Endothelial cell of umbilical vein (primary cell): ENCODE measurements at regions not wholly inside any gene's neighbourhood (a gene's known extent, or its start where the extent isn't known, plus 50 kb on each side); places are given as distances from the start of the nearest gene placed in this dataset.

Source experiments
- BruUV-seq: library from RNA; stranded (reverse); fragments of 400-500 nt; replicated peaks from 2 replicates; lab custom pipeline; 2021; lab: Mats Ljungman, UMichigan
- CTCF ChIA-PET: fragments of 300-600, 350-600 bp; sonication (Branson Sonifier 250); formaldehyde crosslinking; loops from one replicate; lab custom pipeline; 2021; ENCODE audit warnings: antibody characterized with exemption, inconsistent platforms; lab: Charles Lee
- POLR2A ChIA-PET: fragments of 300-600, 350-600 bp; sonication (Branson Sonifier 250); formaldehyde crosslinking; loops from one replicate; lab custom pipeline; 2021; ENCODE audit warnings: antibody characterized with exemption, inconsistent platforms; lab: Charles Lee
- DNase-seq: peaks from one replicate; pipeline ENCODE4 v3.0.0-alpha.2; 2011; ENCODE audit warnings: low read depth, low spot score
- FAIRE-seq: peaks from 2 replicates; lab custom pipeline; 2011; peaks lifted over from hg19 to GRCh38; lab: Jason Lieb, UNC
- H2AFZ ChIP-seq: 2 replicates; pipeline ENCODE4 v1.6.0; 2012; ENCODE audit warnings: low read depth, low read length, control low read depth, inconsistent platforms
- H3K27ac ChIP-seq: 2 replicates; pipeline ENCODE4 v1.5.1; 2011; ENCODE audit warnings: low read depth, mild to moderate bottlenecking, control low read depth, low read length, moderate library complexity; ENCODE audit not compliant: insufficient read depth
- H3K27me3 ChIP-seq, 2 experiments: 2 replicates each; pipeline versions ENCODE4 v1.6.0 to v1.6.1; 2011; ENCODE audit warnings: low read length in 2 of 2, mixed read lengths in 1 of 2; ENCODE audit not compliant: control insufficient read depth in 2 of 2, insufficient read depth in 2 of 2
- H3K36me3 ChIP-seq, 2 experiments: 2 replicates in 1 of 2; 3 replicates in 1 of 2; pipeline ENCODE4 v1.5.1; 2011; ENCODE audit warnings: low read length in 2 of 2, mild to moderate bottlenecking in 1 of 2, moderate library complexity in 1 of 2; ENCODE audit not compliant: control insufficient read depth in 2 of 2, insufficient read depth in 2 of 2; ENCODE audit errors: extremely low read depth in 1 of 2
- H3K4me1 ChIP-seq: 3 replicates; pipeline ENCODE4 v1.5.1; 2011; ENCODE audit warnings: mild to moderate bottlenecking, low read length; ENCODE audit not compliant: control insufficient read depth, insufficient read depth; ENCODE audit errors: extremely low read depth
- H3K4me2 ChIP-seq: 2 replicates; pipeline ENCODE4 v1.6.1; 2011; ENCODE audit warnings: low read length, control low read depth, mixed read lengths; ENCODE audit not compliant: insufficient read depth
- H3K4me3 ChIP-seq, 3 experiments: fragments of 200-600 bp in 1 of 3; sonication (generic), shearing (Covaris generic) in 1 of 3; replicated peaks in 1 of 3; 2 replicates each; pipeline ENCODE4 v1.5.1; 2011 to 2016; ENCODE audit warnings: control low read depth in 3 of 3, low read length in 3 of 3, mild to moderate bottlenecking in 2 of 3, inconsistent platforms in 1 of 3, low read depth in 1 of 3, moderate library complexity in 1 of 3; ENCODE audit not compliant: insufficient read depth in 1 of 3
- H3K79me2 ChIP-seq: 2 replicates; pipeline ENCODE4 v1.6.0; 2012; ENCODE audit warnings: low read length, inconsistent platforms; ENCODE audit not compliant: control insufficient read depth, insufficient read depth
- H3K9ac ChIP-seq: replicated peaks from 2 replicates; pipeline ENCODE3; 2011; ENCODE audit warnings: low read length, control low read depth; ENCODE audit not compliant: insufficient read depth; ENCODE audit errors: extremely low read depth
- H3K9me1 ChIP-seq: replicated peaks from 3 replicates; pipeline ENCODE4 v1.6.0; 2011; ENCODE audit warnings: mild to moderate bottlenecking, low read length; ENCODE audit not compliant: control insufficient read depth, insufficient read depth; ENCODE audit errors: extremely low read depth
- H3K9me3 ChIP-seq: replicated peaks from 2 replicates; pipeline ENCODE4 v1.5.1; 2012; ENCODE audit warnings: low read length, inconsistent platforms; ENCODE audit not compliant: control insufficient read depth, insufficient read depth
- H4K20me1 ChIP-seq: replicated peaks from 2 replicates; pipeline ENCODE3; 2011; ENCODE audit warnings: mild to moderate bottlenecking, low read length; ENCODE audit not compliant: control insufficient read depth, insufficient read depth; ENCODE audit errors: extremely low read depth
- EZH2 ChIP-seq: IDR thresholded peaks from 2 replicates; pipeline ENCODE4 v1.6.1; 2012; ENCODE audit warnings: borderline replicate concordance, low read depth, mild to moderate bottlenecking, moderate library complexity, low read length, inconsistent platforms; ENCODE audit not compliant: severe bottlenecking
- FOS ChIP-seq: IDR thresholded peaks from 2 replicates; pipeline ENCODE4 v1.6.1; 2011; ENCODE audit warnings: mild to moderate bottlenecking, low read length, moderate library complexity, borderline replicate concordance; ENCODE audit not compliant: insufficient read depth
- GATA2 ChIP-seq: IDR thresholded peaks from 2 replicates; pipeline ENCODE4 v1.7.0; 2011; ENCODE audit warnings: low read depth, mild to moderate bottlenecking, moderate library complexity, mixed read lengths, low read length; ENCODE audit not compliant: insufficient read length, insufficient read depth
- JUN ChIP-seq: IDR thresholded peaks from 2 replicates; pipeline ENCODE4 v1.6.1; 2011; ENCODE audit warnings: borderline replicate concordance, low read depth; ENCODE audit not compliant: insufficient read length, insufficient read depth
- MYC ChIP-seq: IDR thresholded peaks from one replicate; pipeline ENCODE4 v1.6.1; 2011; ENCODE audit warnings: mild to moderate bottlenecking, low read depth, low read length
- POLR2A ChIP-seq: IDR thresholded peaks from 2 replicates; pipeline ENCODE4 v1.6.1; 2012; ENCODE audit warnings: low read depth, mild to moderate bottlenecking, control low read depth, low read length
- POLR2AphosphoS5 ChIP-seq: IDR thresholded peaks from 2 replicates; pipeline ENCODE4 v1.6.1; 2012; ENCODE audit warnings: low read depth, mild to moderate bottlenecking, control low read depth, low read length, moderate library complexity; ENCODE audit not compliant: insufficient read depth
- dilution Hi-C: fragments of 300-500 bp; cut with MboI; formaldehyde crosslinking; loops from one replicate; pipeline ENCODE4 v1.15.0; 2019; ENCODE audit warnings: low sequenced_read_pairs; ENCODE audit not compliant: extremely low pct_ligation_motif_present
- intact Hi-C: fragments of 100-400 bp; cut with micrococcal nuclease; formaldehyde crosslinking; loops from one replicate; pipeline ENCODE4 v1.10.0; 2022
- TF ChIP-seq, protein P1 (sequence below), 2 donors: IDR thresholded peaks; 1 replicate in 1 of 2; 2 replicates in 1 of 2; pipeline ENCODE4 v1.5.1; 2011; ENCODE audit warnings: low read length in 2 of 2, mild to moderate bottlenecking in 2 of 2, moderate library complexity in 2 of 2, control low read depth in 1 of 2, inconsistent platforms in 1 of 2, low read depth in 1 of 2; ENCODE audit not compliant: insufficient read depth in 1 of 2; ENCODE audit errors: extremely low read depth in 1 of 2
- TF ChIP-seq, protein P2 (sequence below): IDR thresholded peaks from 2 replicates; pipeline ENCODE4 v1.6.1; 2011; ENCODE audit not compliant: insufficient read depth, insufficient read length

DNA sequence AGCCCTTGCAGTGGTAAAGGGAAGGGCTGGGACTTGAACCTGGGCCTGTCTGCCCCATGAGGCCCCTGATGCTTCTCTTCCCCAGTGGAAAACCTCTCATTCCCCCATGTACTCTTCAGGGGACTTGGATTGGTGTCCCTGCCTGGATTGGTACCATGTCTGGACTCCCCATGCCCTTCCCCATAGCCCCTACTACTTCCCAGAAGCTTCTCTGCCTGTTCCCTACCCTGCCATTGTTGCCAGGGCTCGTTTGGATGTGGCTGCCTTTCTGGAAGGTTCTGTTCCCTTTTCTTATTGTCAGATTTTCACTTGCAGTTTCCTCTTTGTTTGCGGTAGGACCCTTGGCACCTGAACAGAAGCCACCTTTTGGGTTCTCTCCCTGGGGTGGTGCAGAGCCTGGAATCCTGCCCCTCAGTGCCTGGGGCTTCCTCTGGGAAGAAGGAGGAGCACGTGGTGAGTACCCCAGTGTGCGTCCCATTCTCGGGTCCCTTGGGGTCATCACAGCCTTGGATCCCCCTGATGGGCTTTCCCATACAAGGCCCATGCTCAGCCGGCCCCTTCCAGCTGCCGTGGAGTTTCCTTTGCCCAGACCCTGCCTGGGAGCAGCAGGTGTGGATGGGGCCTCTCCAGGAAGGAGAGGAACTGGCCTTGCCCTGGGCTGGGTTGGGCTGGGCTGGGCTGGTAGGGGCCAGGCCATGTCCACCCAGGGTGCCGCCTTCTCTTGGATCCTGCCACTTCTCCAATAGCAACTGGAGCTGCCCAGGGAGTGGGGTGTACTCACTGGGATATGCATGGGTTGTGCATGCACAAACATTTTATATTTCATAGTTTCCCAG, 281.1 kb downstream of the PTPRU start:
- no peak overlapping the region for H3K27ac ChIP-seq
- intact Hi-C loops (no loop called here), dilution Hi-C loops (no loop called here)
- ChIA-PET POLR2A (no interaction called here), CTCF (no interaction called here)
- no peak overlapping the region for H3K4me3 ChIP-seq
- no peaks in the 10 kb centered on the region for H4K20me1 ChIP-seq
- H3K27me3 ChIP-seq = no peaks in the 10 kb centered on the region
- H2AFZ ChIP-seq = no peak overlapping the region
- H3K4me1 ChIP-seq = no peaks in the 10 kb centered on the region
- H3K4me2 ChIP-seq = no peak overlapping the region
- TF ChIP-seq, protein P1, sequence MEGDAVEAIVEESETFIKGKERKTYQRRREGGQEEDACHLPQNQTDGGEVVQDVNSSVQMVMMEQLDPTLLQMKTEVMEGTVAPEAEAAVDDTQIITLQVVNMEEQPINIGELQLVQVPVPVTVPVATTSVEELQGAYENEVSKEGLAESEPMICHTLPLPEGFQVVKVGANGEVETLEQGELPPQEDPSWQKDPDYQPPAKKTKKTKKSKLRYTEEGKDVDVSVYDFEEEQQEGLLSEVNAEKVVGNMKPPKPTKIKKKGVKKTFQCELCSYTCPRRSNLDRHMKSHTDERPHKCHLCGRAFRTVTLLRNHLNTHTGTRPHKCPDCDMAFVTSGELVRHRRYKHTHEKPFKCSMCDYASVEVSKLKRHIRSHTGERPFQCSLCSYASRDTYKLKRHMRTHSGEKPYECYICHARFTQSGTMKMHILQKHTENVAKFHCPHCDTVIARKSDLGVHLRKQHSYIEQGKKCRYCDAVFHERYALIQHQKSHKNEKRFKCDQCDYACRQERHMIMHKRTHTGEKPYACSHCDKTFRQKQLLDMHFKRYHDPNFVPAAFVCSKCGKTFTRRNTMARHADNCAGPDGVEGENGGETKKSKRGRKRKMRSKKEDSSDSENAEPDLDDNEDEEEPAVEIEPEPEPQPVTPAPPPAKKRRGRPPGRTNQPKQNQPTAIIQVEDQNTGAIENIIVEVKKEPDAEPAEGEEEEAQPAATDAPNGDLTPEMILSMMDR (IDR thresholded peaks at IDR 0.05; ENCODE audit: extremely low read depth in 1 of 2, insufficient read depth in 1 of 2, low read depth in 1 of 2, low read length in 2 of 2) = no peak
- TF ChIP-seq POLR2A = no peak
- TF ChIP-seq EZH2 = no peak
- TF ChIP-seq MYC = no peak
- TF ChIP-seq, protein P2, sequence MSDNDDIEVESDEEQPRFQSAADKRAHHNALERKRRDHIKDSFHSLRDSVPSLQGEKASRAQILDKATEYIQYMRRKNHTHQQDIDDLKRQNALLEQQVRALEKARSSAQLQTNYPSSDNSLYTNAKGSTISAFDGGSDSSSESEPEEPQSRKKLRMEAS = no peak
- no peak for TF ChIP-seq POLR2AphosphoS5
- no peak for TF ChIP-seq FOS
- no peak for TF ChIP-seq GATA2
- TF ChIP-seq JUN = no peak
- no peaks in the 10 kb centered on the region for H3K9me1 ChIP-seq
- no peak for FAIRE-seq
- no peaks in the 10 kb centered on the region for H3K9me3 ChIP-seq
- BruUV-seq = no TSS peak
- H3K79me2 ChIP-seq = no peaks in the 10 kb centered on the region
- no peak for DNase-seq
- no peaks in the 10 kb centered on the region for H3K36me3 ChIP-seq
- H3K9ac ChIP-seq = no peak overlapping the region
